ENCODE measurements at regions not wholly inside any gene's neighbourhood (a gene's known extent, or its start where the extent isn't known, plus 50 kb on each side); places are given as distances from the start of the nearest gene placed in this dataset.

- no peak for ATAC-seq
- TF ChIP-seq, protein P1, sequence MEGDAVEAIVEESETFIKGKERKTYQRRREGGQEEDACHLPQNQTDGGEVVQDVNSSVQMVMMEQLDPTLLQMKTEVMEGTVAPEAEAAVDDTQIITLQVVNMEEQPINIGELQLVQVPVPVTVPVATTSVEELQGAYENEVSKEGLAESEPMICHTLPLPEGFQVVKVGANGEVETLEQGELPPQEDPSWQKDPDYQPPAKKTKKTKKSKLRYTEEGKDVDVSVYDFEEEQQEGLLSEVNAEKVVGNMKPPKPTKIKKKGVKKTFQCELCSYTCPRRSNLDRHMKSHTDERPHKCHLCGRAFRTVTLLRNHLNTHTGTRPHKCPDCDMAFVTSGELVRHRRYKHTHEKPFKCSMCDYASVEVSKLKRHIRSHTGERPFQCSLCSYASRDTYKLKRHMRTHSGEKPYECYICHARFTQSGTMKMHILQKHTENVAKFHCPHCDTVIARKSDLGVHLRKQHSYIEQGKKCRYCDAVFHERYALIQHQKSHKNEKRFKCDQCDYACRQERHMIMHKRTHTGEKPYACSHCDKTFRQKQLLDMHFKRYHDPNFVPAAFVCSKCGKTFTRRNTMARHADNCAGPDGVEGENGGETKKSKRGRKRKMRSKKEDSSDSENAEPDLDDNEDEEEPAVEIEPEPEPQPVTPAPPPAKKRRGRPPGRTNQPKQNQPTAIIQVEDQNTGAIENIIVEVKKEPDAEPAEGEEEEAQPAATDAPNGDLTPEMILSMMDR (IDR thresholded peaks at IDR 0.05) = no peak
- no peaks in the 10 kb centered on the region for H3K4me1 ChIP-seq
- no peaks in the 10 kb centered on the region for H3K9me3 ChIP-seq
- H3K27ac ChIP-seq = no peak overlapping the region
- H3K36me3 ChIP-seq = no peaks in the 10 kb centered on the region
- intact Hi-C loops (cut with DNase I) = no loop called here
- DNase-seq = no peak
- H3K4me3 ChIP-seq = no peak overlapping the region
- peaks cover 8% of the 10 kb centered on the region for H3K27me3 ChIP-seq (ENCODE audit: low read depth)
Observed at GRCh38 chr11:71383461-71383860, 64.7 kb downstream of the DHCR7 start.

DNA sequence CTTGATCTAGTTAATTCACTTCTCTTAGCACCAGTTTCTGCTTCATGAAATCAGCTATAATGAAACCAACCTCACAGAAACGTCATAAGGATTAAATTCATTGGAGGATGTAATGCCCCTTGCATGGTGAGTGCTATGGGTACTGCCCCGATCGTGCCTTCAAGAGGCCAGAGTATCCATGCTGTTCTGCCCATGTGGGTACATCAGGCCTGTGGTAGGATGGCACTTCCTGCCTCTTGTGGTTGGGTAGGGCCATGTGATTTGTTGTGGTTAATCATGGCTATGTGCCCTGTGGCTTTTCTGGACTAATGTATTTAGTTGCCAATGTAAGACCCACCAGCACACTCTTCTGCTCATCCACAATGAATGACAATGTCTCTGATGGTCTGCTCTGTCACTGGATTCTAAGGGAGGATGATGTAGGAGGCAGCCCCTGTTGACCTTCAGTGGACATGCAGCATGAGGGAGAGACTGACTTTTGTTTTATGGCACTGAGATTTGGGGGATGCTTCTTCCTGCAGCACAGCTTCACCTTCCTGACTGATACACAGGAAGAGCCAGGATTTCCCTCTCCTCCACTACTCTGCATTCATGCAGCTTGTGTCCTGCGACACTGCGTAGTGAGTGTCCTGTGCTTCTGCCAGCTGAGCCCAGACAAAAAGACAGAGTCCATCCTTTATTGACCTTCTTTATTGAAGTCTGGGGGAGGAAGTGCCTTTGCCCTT is 66.2 kb downstream of the DHCR7 start:
- intact Hi-C loops (cut with DNase I) = no loop called here
- Histone ChIP-seq H3K9me3 (no peaks in the 10 kb centered on the region), H3K36me3 (no peaks in the 10 kb centered on the region), H3K4me1 (no peaks in the 10 kb centered on the region), H3K27ac (no peak overlapping the region), H3K27me3 (ENCODE audit: low read depth) (peaks cover 10% of the 10 kb centered on the region), H3K4me3 (no peak overlapping the region)
- ATAC-seq = no peak
- TF ChIP-seq, protein P1 (IDR thresholded peaks at IDR 0.05) = no peak
- no peak for DNase-seq

GRCh38 chr11:71379701-71380100 is 68.5 kb downstream of the DHCR7 start:
- TF ChIP-seq, protein P1 (IDR thresholded peaks at IDR 0.05) = no peak
- intact Hi-C loops (cut with DNase I) = no loop called here
- ATAC-seq = no peak
- H3K27ac ChIP-seq = no peak overlapping the region
- H3K4me1 ChIP-seq = no peaks in the 10 kb centered on the region
- H3K36me3 ChIP-seq = no peaks in the 10 kb centered on the region
- no peak for DNase-seq
- peaks cover 10% of the 10 kb centered on the region for H3K27me3 ChIP-seq (ENCODE audit: low read depth)
- H3K4me3 ChIP-seq = no peak overlapping the region
- no peaks in the 10 kb centered on the region for H3K9me3 ChIP-seq

DNA sequence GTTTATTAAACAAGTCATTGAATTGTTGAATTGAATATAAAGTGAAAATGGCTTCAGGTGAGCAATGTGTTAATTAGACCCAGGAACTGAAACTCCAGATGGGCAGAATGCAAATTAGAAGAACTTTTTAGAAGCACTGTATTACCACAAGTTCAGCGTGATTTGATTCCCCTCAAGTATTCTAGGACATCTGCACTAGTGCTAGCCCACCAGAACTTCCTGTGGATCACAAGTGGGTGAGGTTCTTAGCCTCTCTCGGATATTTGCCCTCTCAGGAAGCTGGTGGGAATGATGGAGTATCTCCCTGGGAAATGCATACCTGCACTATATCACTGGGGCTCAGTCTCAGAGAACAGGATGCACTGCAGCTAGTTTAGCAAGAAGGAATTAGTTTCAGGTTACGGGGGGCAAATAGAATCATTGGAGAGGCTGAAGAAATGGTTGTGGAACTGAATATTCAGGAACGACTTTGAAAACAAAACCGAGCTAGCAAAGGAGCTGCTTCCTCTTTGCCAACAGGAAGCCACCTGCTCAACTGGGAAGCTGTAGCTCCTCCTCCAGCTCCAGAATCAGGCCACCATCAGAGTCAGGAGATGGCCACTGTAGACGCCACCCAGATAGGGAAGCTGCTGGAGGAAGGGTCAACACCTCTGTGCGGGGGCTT is 74.3 kb downstream of the DHCR7 start:
- no peak for ATAC-seq
- no peaks in the 10 kb centered on the region for H3K9me3 ChIP-seq
- intact Hi-C loops (cut with DNase I) = no loop called here
- TF ChIP-seq, protein P1 (IDR thresholded peaks at IDR 0.05) = no peak
- H3K4me1 ChIP-seq = no peaks in the 10 kb centered on the region
- peaks cover 4% of the 10 kb centered on the region for H3K27me3 ChIP-seq (ENCODE audit: low read depth)
- DNase-seq = no peak
- no peak overlapping the region for H3K27ac ChIP-seq
- H3K4me3 ChIP-seq = no peak overlapping the region
- no peaks in the 10 kb centered on the region for H3K36me3 ChIP-seq

DNA sequence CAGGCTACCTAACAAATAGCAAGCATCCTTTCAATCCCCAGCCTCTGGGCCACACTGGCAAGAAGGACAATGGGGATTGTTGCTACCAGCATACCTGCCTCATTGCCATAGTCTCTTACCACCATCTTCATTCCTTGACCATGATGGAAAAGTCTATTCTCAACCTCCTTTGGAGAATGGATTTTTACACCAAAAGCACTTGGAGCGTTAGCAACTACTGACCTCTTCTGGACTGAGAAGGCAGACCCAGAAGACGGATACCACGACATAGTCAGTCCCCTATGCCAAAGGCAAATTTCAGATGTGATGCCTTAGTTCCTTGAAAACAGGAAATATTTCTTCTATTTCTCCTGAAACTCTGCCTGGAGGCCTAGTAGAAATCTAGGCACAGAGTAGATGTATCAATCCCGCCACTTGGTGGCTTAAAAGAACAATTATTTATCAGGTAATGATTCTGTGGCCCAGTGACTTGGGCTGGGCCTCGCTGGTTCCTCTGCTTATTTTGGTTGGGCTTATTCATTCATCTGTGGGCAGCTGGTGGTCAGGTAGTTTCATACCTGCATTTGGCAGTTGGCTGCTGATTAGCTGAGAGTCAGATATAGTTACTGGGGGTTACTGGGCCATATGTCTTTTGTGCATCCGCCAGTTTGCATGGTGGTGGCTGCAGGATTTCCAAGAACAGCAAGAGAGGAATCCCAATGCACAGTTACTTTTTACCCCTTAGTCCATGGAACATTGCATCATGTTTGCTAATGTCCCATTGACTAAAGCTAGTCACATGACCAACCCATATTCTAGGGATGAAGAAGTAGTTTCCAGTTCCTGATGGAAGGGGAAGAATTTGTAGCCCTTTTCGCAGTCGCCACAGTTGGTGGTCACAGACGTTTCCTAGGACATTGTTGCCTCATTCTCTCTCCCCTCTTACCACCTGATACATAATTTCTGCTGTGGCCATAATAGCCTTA is 75.2 kb downstream of the DHCR7 start:
- Histone ChIP-seq H3K9me3 (no peaks in the 10 kb centered on the region), H3K4me3 (no peak overlapping the region), H3K27me3 (ENCODE audit: low read depth) (no peaks in the 10 kb centered on the region), H3K4me1 (no peaks in the 10 kb centered on the region), H3K36me3 (no peaks in the 10 kb centered on the region), H3K27ac (no peak overlapping the region)
- intact Hi-C loops (cut with DNase I) = no loop called here
- no peak for ATAC-seq
- DNase-seq = no peak
- TF ChIP-seq, protein P1 (IDR thresholded peaks at IDR 0.05) = no peak
